Thyroid gland (tissue), 4 donors: ENCODE measurements at regions not wholly inside any gene's neighbourhood (a gene's known extent, or its start where the extent isn't known, plus 50 kb on each side); places are given as distances from the start of the nearest gene placed in this dataset.

ENCODE experiments used
- POLR2A ChIP-seq, 2 donors: fragments of 450-650 bp; IDR thresholded peaks; one replicate each; pipeline ENCODE4 v1.6.1; 2017; ENCODE audit warnings: antibody characterized with exemption in 2 of 2, mild to moderate bottlenecking in 2 of 2, moderate library complexity in 1 of 2
- TF ChIP-seq, protein P1 (sequence below), 6 experiments: fragments of 200-600 bp in 3 of 6; fragments of 450-650 bp in 3 of 6; sonication (generic) in 3 of 6; IDR thresholded peaks; one replicate each; pipeline ENCODE4 v1.5.1; 2016 to 2019; ENCODE audit warnings: antibody characterized with exemption in 6 of 6, mild to moderate bottlenecking in 2 of 6, inconsistent platforms in 1 of 6, moderate library complexity in 1 of 6

- no peak for TF ChIP-seq POLR2A (IDR thresholded peaks at IDR 0.05)
- TF ChIP-seq, protein P1, sequence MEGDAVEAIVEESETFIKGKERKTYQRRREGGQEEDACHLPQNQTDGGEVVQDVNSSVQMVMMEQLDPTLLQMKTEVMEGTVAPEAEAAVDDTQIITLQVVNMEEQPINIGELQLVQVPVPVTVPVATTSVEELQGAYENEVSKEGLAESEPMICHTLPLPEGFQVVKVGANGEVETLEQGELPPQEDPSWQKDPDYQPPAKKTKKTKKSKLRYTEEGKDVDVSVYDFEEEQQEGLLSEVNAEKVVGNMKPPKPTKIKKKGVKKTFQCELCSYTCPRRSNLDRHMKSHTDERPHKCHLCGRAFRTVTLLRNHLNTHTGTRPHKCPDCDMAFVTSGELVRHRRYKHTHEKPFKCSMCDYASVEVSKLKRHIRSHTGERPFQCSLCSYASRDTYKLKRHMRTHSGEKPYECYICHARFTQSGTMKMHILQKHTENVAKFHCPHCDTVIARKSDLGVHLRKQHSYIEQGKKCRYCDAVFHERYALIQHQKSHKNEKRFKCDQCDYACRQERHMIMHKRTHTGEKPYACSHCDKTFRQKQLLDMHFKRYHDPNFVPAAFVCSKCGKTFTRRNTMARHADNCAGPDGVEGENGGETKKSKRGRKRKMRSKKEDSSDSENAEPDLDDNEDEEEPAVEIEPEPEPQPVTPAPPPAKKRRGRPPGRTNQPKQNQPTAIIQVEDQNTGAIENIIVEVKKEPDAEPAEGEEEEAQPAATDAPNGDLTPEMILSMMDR (IDR thresholded peaks at IDR 0.05) = no peak
Measured at GRCh38 chr7:131897790-131898165, 341.4 kb upstream of the PODXL start.
